Heart left ventricle (tissue), 16 donors: ENCODE measurements at regions not wholly inside any gene's neighbourhood (a gene's known extent, or its start where the extent isn't known, plus 50 kb on each side); places are given as distances from the start of the nearest gene placed in this dataset.

Source experiments
- ATAC-seq, 4 donors: fragments of 200-7000 bp; cut with Tn5 transposase; one replicate each; pipeline ENCODE4 v1.9.1; 2020 to 2022; ENCODE audit warnings: moderate library complexity in 4 of 4, mild to moderate bottlenecking in 3 of 4, moderate number of reproducible peaks in 1 of 4
- DNase-seq, 5 donors: peaks; one replicate each; pipeline ENCODE4 v3.0.0-alpha.2; 2020
- H3K27ac ChIP-seq, 12 donors: fragments of 200-600 bp; sonication (generic) in 4 of 12; one replicate each; pipeline versions ENCODE4 v1.5.0 to v1.8.0; 2016 to 2022; ENCODE audit warnings: mild to moderate bottlenecking in 2 of 12
- H3K27me3 ChIP-seq, 9 donors: fragments of 200-600 bp; sonication (generic) in 2 of 9; one replicate each; pipeline versions ENCODE4 v1.5.1 to v1.8.0; 2016 to 2022; ENCODE audit warnings: mild to moderate bottlenecking in 3 of 9
- H3K36me3 ChIP-seq, 9 donors: fragments of 200-600 bp; sonication (generic) in 2 of 9; one replicate each; pipeline versions ENCODE4 v1.5.0 to v1.8.0; 2018 to 2022; ENCODE audit warnings: mild to moderate bottlenecking in 2 of 9
- H3K4me1 ChIP-seq, 12 donors: fragments of 200-600 bp; sonication (generic) in 4 of 12; one replicate each; pipeline versions ENCODE4 v1.5.0 to v1.8.0; 2016 to 2022; ENCODE audit warnings: mild to moderate bottlenecking in 3 of 12
- H3K4me3 ChIP-seq, 12 donors: fragments of 200-600 bp; sonication (generic) in 4 of 12; one replicate each; pipeline versions ENCODE4 v1.5.0 to v1.8.0; 2017 to 2022; ENCODE audit warnings: mild to moderate bottlenecking in 9 of 12, moderate library complexity in 4 of 12
- H3K9me3 ChIP-seq, 12 donors: fragments of 200-600 bp; sonication (generic) in 4 of 12; one replicate each; pipeline versions ENCODE4 v1.5.0 to v1.8.0; 2016 to 2022; ENCODE audit warnings: mild to moderate bottlenecking in 1 of 12
- POLR2A ChIP-seq, 2 donors: fragments of 450-650 bp; IDR thresholded peaks; one replicate each; pipeline ENCODE4 v1.6.1; 2017; ENCODE audit warnings: antibody characterized with exemption in 2 of 2, mild to moderate bottlenecking in 2 of 2, moderate library complexity in 2 of 2
- WGBS, 4 donors: extraction: QIAGEN DNeasy Blood & Tissue Kit in 2 of 4; methylation state at CpG; one replicate each; pipeline versions ENCODE4 v1.1.5 to v1.1.7; 2013 to 2018; 5-methylcytosine and 5-hydroxymethylcytosine counted together
- intact Hi-C, 10 donors: fragments of 100-400 bp; cut with DNase I; formaldehyde crosslinking; loops; one replicate each; pipeline versions ENCODE4 v1.11.1 to v1.14.2; 2022
- TF ChIP-seq, protein P1 (sequence below), 12 donors: fragments of 200-600 bp; sonication (generic) in 4 of 12; IDR thresholded peaks; one replicate each; pipeline versions ENCODE4 v1.5.0 to v1.8.0; 2018 to 2022; ENCODE audit warnings: antibody characterized with exemption in 12 of 12, mild to moderate bottlenecking in 5 of 12
- donor health status: ischemic (EF 13 %, LVEDD 7.1; RV severe dilation, severe dysfunction).
- donor health status: healthy with polysubstance abuse.
- donor health status: DM: no; HTN: yes; CAD: no.
- donor health status: DM: no; HTN: no; CAD: no.
- donor health status: ischemic (EF 25% LVEDD 6.9; RV normal size, moderate dysfunction).
- donor health status: ischemic (EF 25% LVEDD 5.7; RV mildly dilated, moderate dysfunction).
- donor health status: healthy.
- donor health status: DM: yes; HTN: yes; CAD: no.
- donor health status: ischemic (EF 35%, LVEDD 5.7; RV mildly dilated, moderate dysfunction).
- donor health status: nonischemic (EF 11% LVEDD 7.7; RV severe dilation, severe dysfunction).
- donor health status: DM: yes; HTN: yes; CAD: no.
- donor health status: PGD.
- donor health status: ischemic (EF 29% LVEDD 5.4; RV normal size, mild dysfunction).
- donor health status: nonischemic (EF 23%, LVEDD 6.1; RV moderate dilation, normal function).

DNA sequence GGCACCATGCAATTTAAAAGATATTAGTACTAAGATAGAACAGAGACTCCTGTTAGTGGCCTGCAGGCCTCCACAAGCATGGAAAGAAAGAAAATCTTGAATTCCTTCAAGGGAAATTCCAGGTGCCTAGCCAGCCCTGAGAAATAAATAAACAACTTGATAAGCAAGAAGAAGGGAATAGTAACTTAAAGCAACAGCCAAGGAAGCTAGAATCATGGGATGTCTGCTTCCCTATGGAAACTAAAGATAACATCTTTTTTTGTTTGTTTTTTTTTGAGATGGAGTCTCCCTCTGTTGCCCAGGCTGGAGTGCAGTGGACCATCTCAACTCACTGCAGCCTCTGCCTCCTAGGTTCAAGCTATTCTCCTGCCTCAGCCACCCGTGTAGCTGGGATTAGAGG lies 128.6 kb downstream of the SKIDA1 start:
- intact Hi-C loops = no loop called here
- no peaks in the 10 kb centered on the region for H3K27me3 ChIP-seq
- no peak for TF ChIP-seq POLR2A (IDR thresholded peaks at IDR 0.05)
- TF ChIP-seq, protein P1, sequence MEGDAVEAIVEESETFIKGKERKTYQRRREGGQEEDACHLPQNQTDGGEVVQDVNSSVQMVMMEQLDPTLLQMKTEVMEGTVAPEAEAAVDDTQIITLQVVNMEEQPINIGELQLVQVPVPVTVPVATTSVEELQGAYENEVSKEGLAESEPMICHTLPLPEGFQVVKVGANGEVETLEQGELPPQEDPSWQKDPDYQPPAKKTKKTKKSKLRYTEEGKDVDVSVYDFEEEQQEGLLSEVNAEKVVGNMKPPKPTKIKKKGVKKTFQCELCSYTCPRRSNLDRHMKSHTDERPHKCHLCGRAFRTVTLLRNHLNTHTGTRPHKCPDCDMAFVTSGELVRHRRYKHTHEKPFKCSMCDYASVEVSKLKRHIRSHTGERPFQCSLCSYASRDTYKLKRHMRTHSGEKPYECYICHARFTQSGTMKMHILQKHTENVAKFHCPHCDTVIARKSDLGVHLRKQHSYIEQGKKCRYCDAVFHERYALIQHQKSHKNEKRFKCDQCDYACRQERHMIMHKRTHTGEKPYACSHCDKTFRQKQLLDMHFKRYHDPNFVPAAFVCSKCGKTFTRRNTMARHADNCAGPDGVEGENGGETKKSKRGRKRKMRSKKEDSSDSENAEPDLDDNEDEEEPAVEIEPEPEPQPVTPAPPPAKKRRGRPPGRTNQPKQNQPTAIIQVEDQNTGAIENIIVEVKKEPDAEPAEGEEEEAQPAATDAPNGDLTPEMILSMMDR (IDR thresholded peaks at IDR 0.05) = no peak
- no peaks in the 10 kb centered on the region for H3K36me3 ChIP-seq
- no peak overlapping the region for H3K4me3 ChIP-seq
- ATAC-seq (no peak), DNase-seq (no peak)
- no peak overlapping the region for H3K27ac ChIP-seq
- peaks cover 0 to 10% (median 0%) of the 10 kb centered on the region in 12 donors for H3K4me1 ChIP-seq
- peaks cover 0 to 7% (median 2%) of the 10 kb centered on the region in 12 donors for H3K9me3 ChIP-seq
- 84 to 100% (median 88%) methylated on average over 1 of the region's 1 CpG for WGBS, 4 donors

DNA sequence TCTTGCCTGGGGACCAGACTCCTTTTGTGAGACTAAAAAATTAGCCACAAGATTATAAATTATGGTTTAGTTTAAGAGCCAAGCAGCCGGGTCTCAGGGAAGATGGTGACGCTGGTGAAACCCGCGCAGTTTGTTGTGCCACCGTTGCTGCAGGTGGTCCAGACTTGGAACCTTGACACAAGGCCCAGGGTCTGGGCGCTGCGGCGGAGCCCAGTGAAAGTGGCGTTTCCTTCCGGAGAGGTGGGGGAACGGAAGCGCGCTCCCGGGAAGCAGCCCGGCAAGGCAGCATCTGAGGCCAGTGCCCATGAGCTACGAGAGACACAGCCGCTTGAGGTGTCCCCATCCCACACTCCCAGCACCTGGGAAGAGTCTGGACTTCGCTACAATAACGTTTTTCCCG lies 131.6 kb downstream of the SKIDA1 start:
- H3K4me3 ChIP-seq = no peak overlapping the region
- peaks cover 0 to 7% (median 2%) of the 10 kb centered on the region in 12 donors for H3K9me3 ChIP-seq
- 91 to 94% (median 92%) methylated on average over 20 of the region's 20 CpGs for WGBS, 4 donors
- intact Hi-C loops = no loop called here
- ATAC-seq = no peak
- no peak for DNase-seq
- no peak overlapping the region for H3K27ac ChIP-seq
- no peaks in the 10 kb centered on the region for H3K36me3 ChIP-seq
- TF ChIP-seq, protein P1 (IDR thresholded peaks at IDR 0.05) = no peak
- TF ChIP-seq POLR2A (IDR thresholded peaks at IDR 0.05) = no peak
- peaks cover 0 to 4% (median 0%) of the 10 kb centered on the region in 12 donors for H3K4me1 ChIP-seq
- H3K27me3 ChIP-seq = no peaks in the 10 kb centered on the region

DNA sequence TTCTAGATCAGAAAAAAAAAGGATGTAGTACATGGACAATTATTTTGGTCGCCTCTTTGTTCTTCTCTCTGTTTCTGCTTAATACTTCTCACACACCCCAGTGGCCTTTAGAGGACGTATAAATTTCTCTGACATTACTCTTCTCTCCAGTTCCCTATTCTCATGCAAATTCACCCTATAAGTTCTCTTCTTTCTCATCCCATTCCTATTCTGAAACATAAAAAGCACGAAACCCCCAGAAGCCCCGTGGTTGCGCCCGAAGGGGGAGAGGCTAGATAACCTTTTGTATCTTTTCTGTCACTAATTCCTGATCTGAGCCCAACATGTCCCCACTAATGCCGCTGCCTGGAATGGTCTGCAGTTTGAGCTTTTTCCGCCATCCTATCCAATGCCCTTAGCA lies 136.9 kb downstream of the SKIDA1 start:
- H3K27me3 ChIP-seq = no peaks in the 10 kb centered on the region
- no peaks in the 10 kb centered on the region for H3K36me3 ChIP-seq
- intact Hi-C loops = no loop called here
- H3K27ac ChIP-seq = no peak overlapping the region
- ATAC-seq = no peak
- TF ChIP-seq POLR2A (IDR thresholded peaks at IDR 0.05) = no peak
- TF ChIP-seq, protein P1 (IDR thresholded peaks at IDR 0.05) = no peak
- H3K4me1 ChIP-seq = no peaks in the 10 kb centered on the region
- WGBS, 4 donors = 85 to 86% (median 86%) methylated on average over 8 of the region's 8 CpGs
- no peaks in the 10 kb centered on the region for H3K9me3 ChIP-seq
- no peak overlapping the region for H3K4me3 ChIP-seq
- no peak for DNase-seq

DNA sequence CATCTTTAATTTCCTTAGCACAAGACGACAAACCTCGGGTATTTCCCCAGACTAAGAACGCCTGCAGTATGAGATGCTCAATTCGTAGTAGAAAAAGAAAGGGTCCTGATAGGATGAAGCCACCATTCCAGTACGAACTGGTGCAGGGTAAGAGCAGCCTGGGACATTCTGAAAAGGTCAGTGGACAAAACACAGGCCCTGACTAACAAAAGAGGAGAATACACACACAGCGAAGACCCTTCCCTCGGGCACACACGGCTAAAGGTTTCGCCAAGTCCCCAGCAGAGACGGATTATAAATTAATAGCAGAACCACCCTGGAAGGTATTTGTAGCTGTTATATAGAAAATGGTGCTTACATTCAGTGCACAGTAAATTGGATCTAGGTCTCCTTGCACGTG lies 137.6 kb downstream of the SKIDA1 start:
- no peak for DNase-seq
- H3K36me3 ChIP-seq = no peaks in the 10 kb centered on the region
- H3K9me3 ChIP-seq = no peaks in the 10 kb centered on the region
- H3K27me3 ChIP-seq = no peaks in the 10 kb centered on the region
- TF ChIP-seq, protein P1 (IDR thresholded peaks at IDR 0.05) = no peak
- no peak for TF ChIP-seq POLR2A (IDR thresholded peaks at IDR 0.05)
- H3K27ac ChIP-seq = no peak overlapping the region
- H3K4me3 ChIP-seq = no peak overlapping the region
- 89 to 91% (median 90%) methylated on average over 11 of the region's 11 CpGs for WGBS, 4 donors
- no peaks in the 10 kb centered on the region for H3K4me1 ChIP-seq
- intact Hi-C loops = no loop called here
- ATAC-seq = no peak
